ENCODE measurements at regions not wholly inside any gene's neighbourhood (a gene's known extent, or its start where the extent isn't known, plus 50 kb on each side); places are given as distances from the start of the nearest gene placed in this dataset.

GRCh38 chr9:93875330-93875729, 79.8 kb downstream of the BARX1 start:
- TF ChIP-seq CTCF (IDR thresholded peaks at IDR 0.05; ENCODE audit: low read depth, low read length, poor library complexity, severe bottlenecking) = no peak
- no peak for TF ChIP-seq EZH2phosphoT487 (IDR thresholded peaks at IDR 0.05; ENCODE audit: borderline replicate concordance, low read length)
- Histone ChIP-seq H3K27ac (ENCODE audit: low read depth, low read length) (no peak overlapping the region), H3K79me2 (ENCODE audit: control insufficient read depth, low read length) (no peaks in the 10 kb centered on the region), H4K20me1 (ENCODE audit: control insufficient read depth, insufficient read depth, low read depth, low read length) (no peaks in the 10 kb centered on the region), H3K4me2 (ENCODE audit: low read length) (no peak overlapping the region), H3F3A (ENCODE audit: control insufficient read depth, insufficient read depth) (no peaks in the 10 kb centered on the region), H3K9me2 (replicated peaks; ENCODE audit: control insufficient read depth, low read length) (no peaks in the 10 kb centered on the region), H3K9me3 (ENCODE audit: control insufficient read depth, insufficient read depth, low read length) (peaks cover 17% of the 10 kb centered on the region; the same call in 1 of the 2 replicates), H3K27me3 (ENCODE audit: control insufficient read depth, low read length) (no peaks in the 10 kb centered on the region), H3K4me1 (ENCODE audit: control insufficient read depth, low read length) (no peaks in the 10 kb centered on the region), H3K4me3 (ENCODE audit: low read length) (no peak overlapping the region), H3K36me3 (ENCODE audit: control insufficient read depth, low read length) (no peaks in the 10 kb centered on the region)

GRCh38 chr9:93874242-93874641, 80.9 kb downstream of the BARX1 start:
- Histone ChIP-seq H3F3A (ENCODE audit: control insufficient read depth, insufficient read depth) (no peaks in the 10 kb centered on the region), H3K4me3 (ENCODE audit: low read length) (no peak overlapping the region), H3K9me3 (ENCODE audit: control insufficient read depth, insufficient read depth, low read length) (peaks cover 17% of the 10 kb centered on the region; the same call in 1 of the 2 replicates), H3K27ac (ENCODE audit: low read depth, low read length) (no peak overlapping the region), H3K79me2 (ENCODE audit: control insufficient read depth, low read length) (no peaks in the 10 kb centered on the region), H3K4me1 (ENCODE audit: control insufficient read depth, low read length) (no peaks in the 10 kb centered on the region), H3K4me2 (ENCODE audit: low read length) (no peak overlapping the region), H3K27me3 (ENCODE audit: control insufficient read depth, low read length) (no peaks in the 10 kb centered on the region), H3K36me3 (ENCODE audit: control insufficient read depth, low read length) (no peaks in the 10 kb centered on the region), H3K9me2 (replicated peaks; ENCODE audit: control insufficient read depth, low read length) (no peaks in the 10 kb centered on the region), H4K20me1 (ENCODE audit: control insufficient read depth, insufficient read depth, low read depth, low read length) (no peaks in the 10 kb centered on the region)
- TF ChIP-seq CTCF (IDR thresholded peaks at IDR 0.05; ENCODE audit: low read depth, low read length, poor library complexity, severe bottlenecking) (no peak), EZH2phosphoT487 (IDR thresholded peaks at IDR 0.05; ENCODE audit: borderline replicate concordance, low read length) (no peak)

- Histone ChIP-seq H3K4me2 (ENCODE audit: low read length) (no peak overlapping the region), H3K4me3 (ENCODE audit: low read length) (no peak overlapping the region), H3K79me2 (ENCODE audit: control insufficient read depth, low read length) (no peaks in the 10 kb centered on the region), H4K20me1 (ENCODE audit: control insufficient read depth, insufficient read depth, low read depth, low read length) (no peaks in the 10 kb centered on the region), H3K36me3 (ENCODE audit: control insufficient read depth, low read length) (no peaks in the 10 kb centered on the region), H3F3A (ENCODE audit: control insufficient read depth, insufficient read depth) (no peaks in the 10 kb centered on the region), H3K4me1 (ENCODE audit: control insufficient read depth, low read length) (no peaks in the 10 kb centered on the region), H3K27me3 (ENCODE audit: control insufficient read depth, low read length) (no peaks in the 10 kb centered on the region), H3K9me3 (ENCODE audit: control insufficient read depth, insufficient read depth, low read length) (peaks cover 17% of the 10 kb centered on the region; the same call in 1 of the 2 replicates), H3K9me2 (replicated peaks; ENCODE audit: control insufficient read depth, low read length) (no peaks in the 10 kb centered on the region), H3K27ac (ENCODE audit: low read depth, low read length) (no peak overlapping the region)
- TF ChIP-seq EZH2phosphoT487 (IDR thresholded peaks at IDR 0.05; ENCODE audit: borderline replicate concordance, low read length) (no peak), CTCF (IDR thresholded peaks at IDR 0.05; ENCODE audit: low read depth, low read length, poor library complexity, severe bottlenecking) (no peak)
Measured at GRCh38 chr9:93871286-93871685, 83.9 kb downstream of the BARX1 start.

Data from DOHH2 (cell line).